Breast epithelium (tissue), 3 donors: ENCODE measurements at regions not wholly inside any gene's neighbourhood (a gene's known extent, or its start where the extent isn't known, plus 50 kb on each side); places are given as distances from the start of the nearest gene placed in this dataset.

Experiments
- CTCF ChIP-seq, 3 donors: fragments of 450-650 bp; IDR thresholded peaks; one replicate each; pipeline ENCODE4 v1.5.1; 2016 to 2017; ENCODE audit warnings: antibody characterized with exemption in 3 of 3, mild to moderate bottlenecking in 3 of 3, moderate library complexity in 3 of 3
- POLR2A ChIP-seq: fragments of 450-650 bp; IDR thresholded peaks from one replicate; pipeline ENCODE4 v1.6.1; 2016; ENCODE audit warnings: antibody characterized with exemption, mild to moderate bottlenecking, moderate library complexity
- POLR2AphosphoS5 ChIP-seq, 3 donors: sonication (generic); formaldehyde crosslinking; IDR thresholded peaks; one replicate each; pipeline ENCODE4 v1.6.1; 2017; ENCODE audit warnings: antibody characterized with exemption in 3 of 3

- TF ChIP-seq CTCF (IDR thresholded peaks at IDR 0.05) (no peak), POLR2A (no peak), POLR2AphosphoS5 (IDR thresholded peaks at IDR 0.05) (no peak)
Measured at GRCh38 chr6:165167861-165168260, 141.5 kb downstream of the C6orf118 start.
